HepG2 (cell line): ENCODE measurements at regions not wholly inside any gene's neighbourhood (a gene's known extent, or its start where the extent isn't known, plus 50 kb on each side); places are given as distances from the start of the nearest gene placed in this dataset.

Source experiments
- ATAC-seq: fragments of 200-7000 bp; cut with Tn5 transposase; 3 replicates; pipeline ENCODE4 v1.9.1; 2020; ENCODE audit warnings: mild to moderate bottlenecking, moderate library complexity
- BruUV-seq: library from RNA; stranded (reverse); fragments of 400-500 nt; replicated peaks from 2 replicates; lab custom pipeline; 2021; lab: Mats Ljungman, UMichigan
- CTCF ChIA-PET: fragments of 300-600 bp; formaldehyde crosslinking; extraction: SDS; loops from one replicate; lab custom pipeline; 2021; ENCODE audit warnings: low total read pairs, inconsistent platforms, low intra/inter-chr PET ratio; lab: Yijun Ruan, JAX
- POLR2A ChIA-PET: fragments of 350-600 bp; sonication (Branson Sonifier 250); formaldehyde crosslinking; loops from one replicate; lab custom pipeline; 2020; ENCODE audit warnings: antibody characterized with exemption, inconsistent platforms; lab: Yijun Ruan, JAX
- DNase-seq: peaks from one replicate; pipeline ENCODE4 v3.0.0-alpha.2; 2015; ENCODE audit warnings: low spot score
- FAIRE-seq: peaks from 3 replicates; lab custom pipeline; 2011; peaks lifted over from hg19 to GRCh38; lab: Jason Lieb, UNC
- H2AFZ ChIP-seq: one replicate; pipeline ENCODE4 v1.6.1; 2011; ENCODE audit warnings: low read length, inconsistent platforms
- H3K27ac ChIP-seq: fragments of 300-600 bp; 3 replicates; pipeline ENCODE4 v1.8.0; 2011; ENCODE audit warnings: mixed run types, mild to moderate bottlenecking, mixed read lengths, low read length, inconsistent platforms; ENCODE audit not compliant: insufficient read depth; ENCODE audit errors: extremely low read length
- H3K27me3 ChIP-seq, 2 experiments: fragments of 200-600 bp in 1 of 2; 2 replicates in 1 of 2; 3 replicates in 1 of 2; pipeline versions ENCODE4 v1.6.0 to v1.8.0; 2011; ENCODE audit warnings: low read length in 2 of 2, mild to moderate bottlenecking in 2 of 2, moderate library complexity in 2 of 2, inconsistent platforms in 1 of 2; ENCODE audit not compliant: insufficient read depth in 2 of 2, control insufficient read depth in 1 of 2
- H3K36me3 ChIP-seq, 2 experiments: fragments of 200-600 bp in 1 of 2; replicated peaks in 1 of 2; 2 replicates in 1 of 2; 3 replicates in 1 of 2; pipeline versions ENCODE4 v1.5.1 to v1.8.0; 2011; ENCODE audit warnings: low read length in 2 of 2, inconsistent platforms in 1 of 2; ENCODE audit not compliant: insufficient read depth in 2 of 2, control insufficient read depth in 1 of 2
- H3K4me1 ChIP-seq: 2 replicates; pipeline ENCODE4 v1.5.1; 2012; ENCODE audit warnings: low read length, inconsistent platforms; ENCODE audit not compliant: insufficient read depth
- H3K4me2 ChIP-seq: 2 replicates; pipeline ENCODE4 v1.6.0; 2011; ENCODE audit warnings: low read depth, low read length, inconsistent platforms
- H3K4me3 ChIP-seq, 3 experiments: fragments of 200-600 bp in 1 of 3; sonication (generic), shearing (Covaris generic) in 1 of 3; replicated peaks in 1 of 3; 2 replicates each; pipeline ENCODE4 v1.5.1; 2011 to 2016; ENCODE audit warnings: low read length in 3 of 3, inconsistent platforms in 2 of 3, low read depth in 2 of 3, mild to moderate bottlenecking in 2 of 3, control low read depth in 1 of 3, mixed read lengths in 1 of 3; ENCODE audit not compliant: insufficient read depth in 1 of 3
- H3K79me2 ChIP-seq: one replicate; pipeline ENCODE4 v1.6.1; 2011; ENCODE audit warnings: low read length, inconsistent platforms; ENCODE audit not compliant: insufficient read depth
- H3K9ac ChIP-seq: 2 replicates; pipeline ENCODE4 v1.6.0; 2011; ENCODE audit warnings: mild to moderate bottlenecking, low read depth, low read length, inconsistent platforms; ENCODE audit not compliant: insufficient read depth
- H3K9me3 ChIP-seq: 2 replicates; pipeline ENCODE4 v1.5.1; 2012; ENCODE audit warnings: mild to moderate bottlenecking, low read length
- H4K20me1 ChIP-seq: 2 replicates; pipeline ENCODE4 v1.6.0; 2011; ENCODE audit warnings: inconsistent platforms, mild to moderate bottlenecking, low read length, moderate library complexity; ENCODE audit not compliant: insufficient read depth
- CREB3 ChIP-seq: sonication (generic); formaldehyde crosslinking; IDR thresholded peaks from 2 replicates; pipeline ENCODE4 v1.5.0; 2020; ENCODE audit warnings: missing genetic modification reagents
- EEA1 ChIP-seq: sonication (generic); formaldehyde crosslinking; IDR thresholded peaks from 2 replicates; pipeline ENCODE4 v1.5.1; 2020; ENCODE audit warnings: mild to moderate bottlenecking, missing genetic modification reagents, borderline replicate concordance
- ESRRA ChIP-seq: sonication (generic); formaldehyde crosslinking; IDR thresholded peaks from 2 replicates; pipeline ENCODE4 v1.5.1; 2020; ENCODE audit warnings: mild to moderate bottlenecking, low read depth, missing genetic modification reagents
- FOXA1 ChIP-seq, 2 experiments: fragments of 450-650 bp in 1 of 2; sonication (generic) in 1 of 2; formaldehyde crosslinking in 1 of 2; IDR thresholded peaks; 2 replicates each; pipeline versions ENCODE4 v1.4.0 to v1.6.1; 2016 to 2020; ENCODE audit warnings: missing genetic modification reagents in 1 of 2
- GATAD2A ChIP-seq: IDR thresholded peaks from 2 replicates; pipeline ENCODE4 v1.6.1; 2016
- GMEB1 ChIP-seq: sonication (generic); formaldehyde crosslinking; IDR thresholded peaks from 2 replicates; pipeline ENCODE4 v1.5.1; 2020; ENCODE audit warnings: missing genetic modification reagents, mild to moderate bottlenecking, borderline replicate concordance
- IKZF1 ChIP-seq: fragments of 450-650 bp; IDR thresholded peaks from 2 replicates; pipeline ENCODE4 v1.7.1; 2016
- IKZF5 ChIP-seq: IDR thresholded peaks from 2 replicates; pipeline ENCODE4 v1.6.1; 2018; ENCODE audit warnings: missing genetic modification reagents, mild to moderate bottlenecking, missing compliant biosample characterization
- ISX ChIP-seq: sonication (generic); formaldehyde crosslinking; conservative IDR thresholded peaks from 2 replicates; pipeline ENCODE4 v1.5.0; 2020; ENCODE audit warnings: missing genetic modification reagents
- MEIS1 ChIP-seq: sonication (generic); formaldehyde crosslinking; IDR thresholded peaks from 2 replicates; pipeline ENCODE4 v1.9.0; 2021; ENCODE audit warnings: mild to moderate bottlenecking, missing genetic modification reagents, moderate library complexity, borderline replicate concordance
- MIER3 ChIP-seq: IDR thresholded peaks from 2 replicates; pipeline ENCODE4 v1.6.1; 2016; ENCODE audit warnings: missing compliant biosample characterization, borderline replicate concordance
- ONECUT2 ChIP-seq: sonication (generic); formaldehyde crosslinking; IDR thresholded peaks from 2 replicates; pipeline ENCODE4 v1.4.0; 2020; ENCODE audit warnings: missing genetic modification reagents
- POLR2AphosphoS5 ChIP-seq: IDR thresholded peaks from 2 replicates; pipeline ENCODE4 v1.6.1; 2012; ENCODE audit warnings: low read depth, low read length
- POLR2G ChIP-seq: fragments of 200-400 bp; formaldehyde crosslinking; IDR thresholded peaks from 2 replicates; pipeline ENCODE4 v1.6.1; 2018; ENCODE audit warnings: mild to moderate bottlenecking, low read depth, low read length, moderate library complexity
- STAG1 ChIP-seq: sonication (generic); formaldehyde crosslinking; IDR thresholded peaks from 2 replicates; pipeline ENCODE4 v1.4.0; 2020; ENCODE audit warnings: missing genetic modification reagents
- ZNF30 ChIP-seq: sonication (generic); formaldehyde crosslinking; IDR thresholded peaks from 2 replicates; pipeline ENCODE4 v1.5.0; 2020; ENCODE audit warnings: mild to moderate bottlenecking, missing genetic modification reagents
- ZNF749 ChIP-seq: sonication (generic); formaldehyde crosslinking; IDR thresholded peaks from 2 replicates; pipeline ENCODE4 v1.8.0; 2022; ENCODE audit warnings: mild to moderate bottlenecking, missing genetic modification reagents, moderate library complexity, borderline replicate concordance
- WGBS: methylation state at CpG from one replicate; pipeline ENCODE4 v1.1.6; 2017; ENCODE audit warnings: low lambda C conversion rate; 5-methylcytosine and 5-hydroxymethylcytosine counted together
- in situ Hi-C: cut with HindIII; loops from 2 replicates; pipeline ENCODE4 v1.10.0; 2017; ENCODE audit warnings: low pct_unique_long_range_greater_than_20kb; ENCODE audit not compliant: extremely low pct_ligation_motif_present
- intact Hi-C: fragments of 100-400 bp; cut with micrococcal nuclease; formaldehyde crosslinking; loops from one replicate; pipeline ENCODE4 v1.10.0; 2022; ENCODE audit not compliant: unreplicated experiment
- TF ChIP-seq, protein P1 (sequence below): sonication (generic); formaldehyde crosslinking; IDR thresholded peaks from 2 replicates; pipeline ENCODE4 v1.4.0; 2020; ENCODE audit warnings: missing genetic modification reagents, mild to moderate bottlenecking, borderline replicate concordance

- in situ Hi-C loops (no loop called here), intact Hi-C loops (no loop called here)
- FAIRE-seq (no peak), ATAC-seq (no peak), DNase-seq (no peak)
- H3K27ac ChIP-seq, result no peak overlapping the region
- 90% methylated on average over 2 of the region's 2 CpGs for WGBS
- H3K4me2 ChIP-seq, result no peak overlapping the region
- H3K9me3 ChIP-seq, result no peaks in the 10 kb centered on the region
- no peak overlapping the region for H3K9ac ChIP-seq
- no peak overlapping the region for H3K4me3 ChIP-seq
- H3K4me1 ChIP-seq, result peaks cover 20% of the 10 kb centered on the region
- POLR2A ChIA-PET, result no interaction called here
- H3K79me2 ChIP-seq, result no peaks in the 10 kb centered on the region
- no peak overlapping the region for H2AFZ ChIP-seq
- no peaks in the 10 kb centered on the region; a peak in 1 of 5 replicates for H3K27me3 ChIP-seq
- CTCF ChIA-PET, result no interaction called here
- H3K36me3 ChIP-seq, result no peaks in the 10 kb centered on the region
- no peaks in the 10 kb centered on the region for H4K20me1 ChIP-seq
- BruUV-seq, result no TSS peak
- no peak for TF ChIP-seq EEA1 (CRISPR knock-in tag)
- TF ChIP-seq POLR2G, result no peak
- no peak for TF ChIP-seq MEIS1
- TF ChIP-seq FOXA1 (IDR thresholded peaks at IDR 0.05), result 0 out of 2 replicates have a peak, but pooled peaks have one; percentile 27
- TF ChIP-seq FOXA1 (CRISPR knock-in tag; IDR thresholded peaks at IDR 0.05), result no peak
- TF ChIP-seq IKZF1, result peak; percentile 90; the same call in 1 of the 2 replicates
- TF ChIP-seq ZNF749 (CRISPR knock-in tag), result no peak
- TF ChIP-seq MIER3 (CRISPR knock-in tag), result no peak
- TF ChIP-seq GMEB1 (CRISPR knock-in tag), result no peak
- TF ChIP-seq ONECUT2 (CRISPR knock-in tag), result no peak
- no peak for TF ChIP-seq GATAD2A (CRISPR knock-in tag)
- TF ChIP-seq ISX (CRISPR knock-in tag), result no peak
- TF ChIP-seq STAG1 (CRISPR knock-in tag), result no peak
- TF ChIP-seq, protein P1, sequence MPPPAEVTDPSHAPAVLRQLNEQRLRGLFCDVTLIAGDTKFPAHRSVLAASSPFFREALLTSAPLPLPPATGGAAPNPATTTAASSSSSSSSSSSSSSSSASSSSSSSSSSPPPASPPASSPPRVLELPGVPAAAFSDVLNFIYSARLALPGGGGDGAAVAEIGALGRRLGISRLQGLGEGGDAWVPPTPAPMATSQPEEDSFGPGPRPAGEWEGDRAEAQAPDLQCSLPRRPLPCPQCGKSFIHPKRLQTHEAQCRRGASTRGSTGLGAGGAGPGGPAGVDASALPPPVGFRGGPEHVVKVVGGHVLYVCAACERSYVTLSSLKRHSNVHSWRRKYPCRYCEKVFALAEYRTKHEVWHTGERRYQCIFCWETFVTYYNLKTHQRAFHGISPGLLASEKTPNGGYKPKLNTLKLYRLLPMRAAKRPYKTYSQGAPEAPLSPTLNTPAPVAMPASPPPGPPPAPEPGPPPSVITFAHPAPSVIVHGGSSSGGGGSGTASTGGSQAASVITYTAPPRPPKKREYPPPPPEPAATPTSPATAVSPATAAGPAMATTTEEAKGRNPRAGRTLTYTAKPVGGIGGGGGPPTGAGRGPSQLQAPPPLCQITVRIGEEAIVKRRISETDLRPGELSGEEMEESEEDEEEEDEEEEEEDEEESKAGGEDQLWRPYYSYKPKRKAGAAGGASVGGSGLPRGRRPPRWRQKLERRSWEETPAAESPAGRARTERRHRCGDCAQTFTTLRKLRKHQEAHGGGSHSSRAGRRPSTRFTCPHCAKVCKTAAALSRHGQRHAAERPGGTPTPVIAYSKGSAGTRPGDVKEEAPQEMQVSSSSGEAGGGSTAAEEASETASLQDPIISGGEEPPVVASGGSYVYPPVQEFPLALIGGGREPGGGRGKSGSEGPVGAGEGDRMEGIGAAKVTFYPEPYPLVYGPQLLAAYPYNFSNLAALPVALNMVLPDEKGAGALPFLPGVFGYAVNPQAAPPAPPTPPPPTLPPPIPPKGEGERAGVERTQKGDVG (CRISPR knock-in tag), result no peak
- no peak for TF ChIP-seq ESRRA
- TF ChIP-seq ZNF30 (CRISPR knock-in tag), result no peak
- no peak for TF ChIP-seq CREB3 (CRISPR knock-in tag)
- TF ChIP-seq POLR2AphosphoS5, result no peak
- TF ChIP-seq IKZF5 (CRISPR knock-in tag), result no peak
Measured at GRCh38 chr16:31694461-31694860, 166.8 kb downstream of the AHSP start.
